GM21367 (cell line): ENCODE measurements at regions not wholly inside any gene's neighbourhood (a gene's known extent, or its start where the extent isn't known, plus 50 kb on each side); places are given as distances from the start of the nearest gene placed in this dataset.

Experiments used
- ATAC-seq: cut with Tn5 transposase; IDR thresholded peaks from one replicate; pipeline ENCODE4 v1.9.1; 2021; ENCODE audit not compliant: unreplicated experiment

DNA sequence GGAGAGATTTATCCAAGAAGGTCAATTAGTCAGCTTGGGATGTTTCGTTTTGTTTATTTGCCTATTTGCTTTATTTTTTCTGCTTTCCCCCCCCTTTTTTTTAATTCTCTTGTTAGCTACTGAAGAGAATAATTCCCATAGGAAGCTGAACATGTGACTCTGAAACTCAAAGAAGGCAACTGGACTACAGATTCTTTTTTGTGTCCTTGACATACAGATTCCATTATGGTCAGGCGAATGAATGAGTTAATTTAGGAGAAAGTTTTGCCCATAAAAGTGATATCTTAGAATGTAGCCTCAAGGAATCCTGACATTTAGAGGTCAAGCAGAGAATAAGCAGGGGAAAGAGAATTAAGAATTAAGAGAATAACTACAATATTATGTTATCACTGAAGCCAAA is 514.2 kb upstream of the LINC00305 start:
- ATAC-seq, result no peak

DNA sequence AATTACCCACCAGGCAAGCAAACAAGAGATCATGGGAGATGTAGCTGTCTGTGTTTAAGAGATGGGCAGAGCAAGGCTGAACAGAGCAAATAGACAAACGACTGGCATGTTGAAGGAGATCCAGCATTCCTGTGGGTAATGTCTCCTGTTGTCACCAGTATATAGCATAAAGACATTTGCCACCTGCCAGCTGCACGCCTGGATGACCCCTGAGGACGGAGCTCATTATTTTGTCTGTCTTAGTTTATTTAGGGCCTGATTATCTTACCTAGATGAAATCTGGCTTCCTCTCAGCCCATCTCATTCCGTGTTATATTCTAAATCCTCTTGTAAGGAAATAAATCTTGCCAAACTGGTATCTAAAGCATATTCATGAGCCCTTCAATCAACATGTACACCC is 510.3 kb upstream of the LINC00305 start:
- ATAC-seq, result no peak

DNA sequence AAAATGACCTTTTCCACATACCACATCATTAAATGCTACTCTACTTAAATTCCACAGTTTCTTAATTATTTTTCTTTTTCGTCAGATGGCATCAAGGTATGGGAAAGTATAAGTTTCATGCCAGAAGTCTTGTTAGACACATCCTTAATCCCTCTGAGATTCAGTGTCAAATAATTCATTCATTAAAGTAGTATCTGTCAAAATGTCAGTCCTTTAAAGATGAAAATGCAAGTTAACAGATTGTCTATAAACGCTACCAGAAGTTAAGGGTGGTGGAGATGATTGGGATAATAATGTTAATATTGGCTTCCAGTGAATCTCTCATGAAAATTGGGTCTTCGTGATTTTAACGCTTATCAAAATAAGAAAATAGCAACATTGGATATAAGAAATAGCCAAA is 504.2 kb upstream of the LINC00305 start:
- ATAC-seq, result no peak

- ATAC-seq, result no peak
These were observed 501.2 kb upstream of the LINC00305 start for GRCh38 chr18:64650068-64650467.

GRCh38 chr18:64645753-64646152 is 496.9 kb upstream of the LINC00305 start:
- no peak for ATAC-seq

- no peak for ATAC-seq
These were observed 490.6 kb upstream of the LINC00305 start for GRCh38 chr18:64639536-64639935.

GRCh38 chr18:64620971-64621560 is 472.2 kb upstream of the LINC00305 start:
- ATAC-seq, result no peak

DNA sequence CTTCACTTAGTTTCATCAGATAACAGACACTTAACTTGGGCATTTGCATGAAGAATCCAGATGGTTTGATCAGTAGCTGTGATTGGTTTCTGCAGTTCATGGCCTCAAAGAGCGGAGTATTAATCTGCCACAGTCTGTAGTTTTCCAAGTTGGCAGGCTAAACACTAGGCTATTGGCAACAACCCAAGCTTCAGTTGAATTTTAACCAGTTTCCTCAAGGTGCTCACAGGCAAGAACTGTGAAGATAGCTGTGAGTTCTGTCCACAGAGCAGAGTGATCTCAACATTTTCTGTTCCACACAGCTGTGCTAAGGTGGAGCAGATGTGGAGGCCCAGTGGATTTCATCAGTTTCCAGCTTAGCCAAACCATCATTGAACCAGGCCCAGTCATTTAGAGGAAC is 469.5 kb upstream of the LINC00305 start:
- no peak for ATAC-seq

DNA sequence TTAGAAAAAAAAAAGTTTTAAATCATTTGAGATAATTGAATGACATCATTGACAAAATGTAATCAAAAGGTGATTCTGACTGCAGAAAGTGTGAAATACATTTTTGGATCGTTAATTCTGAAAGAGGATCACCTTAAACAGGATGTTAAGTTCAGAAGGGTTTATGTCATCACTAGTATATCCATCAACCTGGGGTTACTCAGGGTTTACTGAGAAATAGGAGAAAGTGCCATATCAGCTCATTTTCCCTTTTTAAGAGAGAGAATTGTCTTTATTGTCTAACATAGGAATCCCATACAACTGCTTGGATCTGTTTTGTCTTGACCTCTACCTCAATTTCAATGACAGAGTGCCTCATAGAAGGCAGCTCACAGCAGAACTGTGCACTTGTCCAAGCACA is 466.1 kb upstream of the LINC00305 start:
- no peak for ATAC-seq

GRCh38 chr18:64614446-64614845 is 465.6 kb upstream of the LINC00305 start:
- no peak for ATAC-seq

- ATAC-seq, result no peak
These were observed 443.4 kb upstream of the LINC00305 start for GRCh38 chr18:64592246-64592645.

GRCh38 chr18:64589000-64589399 is 440.1 kb upstream of the LINC00305 start:
- ATAC-seq, result no peak

DNA sequence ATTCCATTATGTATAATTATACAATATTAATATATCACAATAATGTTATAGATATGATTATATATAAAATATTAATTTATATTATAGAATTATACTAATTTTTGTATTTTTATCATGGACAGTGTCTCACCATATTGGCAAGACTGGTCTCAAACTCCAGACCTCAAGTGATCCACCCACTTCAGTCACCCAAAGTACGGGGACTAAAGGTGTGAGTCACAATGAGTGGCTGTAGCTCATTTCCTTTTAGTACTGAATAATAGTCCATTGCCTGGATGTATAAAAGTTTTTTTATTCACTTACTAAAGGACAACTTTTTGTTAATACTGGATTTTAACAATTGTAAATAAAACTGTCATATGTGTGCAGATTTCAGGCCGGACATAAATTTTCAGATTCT is 417.6 kb upstream of the LINC00305 start:
- no peak for ATAC-seq

DNA sequence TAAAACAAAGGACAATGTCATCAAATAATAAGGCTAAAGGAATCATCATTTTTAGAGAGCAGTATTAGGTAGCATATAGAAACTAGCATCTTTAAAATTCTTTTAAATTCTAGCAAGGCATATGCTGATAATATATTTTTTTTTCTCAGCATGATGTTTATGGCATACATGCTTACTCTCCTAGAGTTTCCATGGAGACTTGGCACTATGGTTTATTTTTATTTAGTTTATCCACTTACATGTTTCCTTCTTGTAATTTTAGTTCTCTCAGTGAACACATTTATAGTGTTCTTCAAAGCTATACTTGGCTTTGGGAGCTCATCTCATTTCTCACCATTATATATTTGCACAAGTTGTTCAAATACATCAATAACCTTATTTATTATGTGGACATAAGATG is 413.8 kb upstream of the LINC00305 start:
- no peak for ATAC-seq

DNA sequence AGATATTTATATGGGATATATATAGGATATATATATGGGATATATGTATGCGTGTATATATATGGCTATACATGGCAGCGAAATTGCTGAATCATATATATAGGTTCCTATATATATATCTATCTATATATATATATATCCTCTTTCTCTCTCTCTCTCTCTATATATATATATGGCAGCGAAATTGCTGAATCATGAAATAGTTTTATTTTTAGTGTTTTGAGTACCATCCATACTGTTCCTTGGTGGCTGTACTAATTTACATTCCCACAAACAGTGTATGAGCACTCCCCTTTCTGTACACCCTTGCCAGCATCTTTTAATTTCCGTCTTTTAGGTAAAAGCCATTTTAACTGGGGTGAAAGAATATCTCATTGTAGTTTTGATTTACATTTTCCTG is 397.6 kb upstream of the LINC00305 start:
- no peak for ATAC-seq

- no peak for ATAC-seq
These were observed 391.0 kb upstream of the LINC00305 start for GRCh38 chr18:64539847-64540246.

DNA sequence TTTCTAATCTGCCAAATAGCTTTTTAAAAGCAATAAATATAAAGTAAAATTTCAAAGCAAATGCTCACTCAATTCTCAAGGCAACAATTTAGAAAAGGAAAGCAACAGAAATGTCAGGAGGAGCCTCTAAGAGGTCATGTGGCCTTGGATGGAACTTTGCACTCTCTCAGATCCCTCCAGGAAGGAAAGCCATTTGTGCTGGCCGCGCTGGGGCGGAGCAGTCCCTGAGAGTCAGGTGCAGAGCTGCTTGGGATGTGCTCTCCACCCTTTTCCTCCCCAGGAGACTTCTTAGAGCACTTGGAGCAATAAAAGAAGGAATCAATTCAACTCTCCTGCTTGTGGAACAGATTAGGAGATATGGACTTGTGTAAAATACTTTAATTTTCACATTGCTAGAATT is 379.8 kb upstream of the LINC00305 start:
- ATAC-seq, result no peak

DNA sequence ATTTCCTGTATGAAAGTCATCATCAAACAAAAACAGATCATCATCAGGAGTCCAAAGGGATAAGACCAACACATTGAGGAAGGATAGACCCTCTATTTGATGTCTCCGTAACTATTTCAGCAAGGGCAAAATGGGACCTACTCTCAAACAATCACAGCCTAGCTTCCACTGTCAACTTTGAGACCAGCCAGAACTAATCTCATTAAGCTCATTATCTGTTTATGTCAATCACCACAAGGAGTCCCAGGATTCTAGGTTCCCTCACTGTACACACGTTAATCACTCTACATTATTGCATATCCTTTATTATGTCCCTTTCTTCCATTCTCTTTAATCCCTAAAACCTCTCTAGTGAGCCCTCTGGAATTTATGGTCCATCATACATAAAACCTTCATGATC is 370.3 kb upstream of the LINC00305 start:
- no peak for ATAC-seq

DNA sequence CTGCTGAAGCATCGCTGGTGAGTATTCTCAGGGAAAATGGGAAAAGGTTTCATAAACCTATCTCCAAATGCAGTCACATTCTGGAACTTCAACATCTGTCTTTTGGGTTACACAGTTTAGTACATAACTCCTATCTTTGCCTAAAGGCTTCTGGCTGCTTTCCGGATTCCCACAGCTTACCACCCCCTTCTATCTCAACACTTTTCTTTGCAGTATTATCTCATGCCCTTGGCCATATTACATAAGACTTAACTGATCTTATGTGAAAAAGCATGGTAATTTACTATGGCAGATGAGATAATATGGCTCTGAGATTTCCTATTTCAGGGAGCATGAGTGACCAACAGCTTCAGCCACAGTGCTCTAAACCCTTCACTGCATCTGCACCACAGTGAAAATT is 369.3 kb upstream of the LINC00305 start:
- ATAC-seq, result no peak

DNA sequence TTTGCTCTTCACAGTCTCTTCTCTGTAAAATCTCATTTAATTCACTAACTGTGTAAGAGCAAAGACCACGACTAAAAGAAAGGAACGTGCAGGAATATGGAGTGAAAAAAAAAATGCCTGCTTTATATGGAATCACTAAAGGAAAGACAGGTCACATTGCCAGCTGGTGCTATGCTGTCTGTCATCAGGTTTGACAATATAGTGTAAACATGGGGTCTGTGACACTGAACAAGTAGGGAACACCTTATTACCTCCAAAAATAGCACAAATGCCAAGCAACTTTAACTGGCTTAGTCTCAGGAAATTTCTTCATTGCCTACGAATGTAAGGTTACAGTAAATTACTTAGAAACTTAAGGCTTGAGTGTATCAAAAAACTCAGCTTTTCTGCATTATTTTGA is 364.5 kb upstream of the LINC00305 start:
- no peak for ATAC-seq

GRCh38 chr18:64490207-64490606 is 341.3 kb upstream of the LINC00305 start:
- no peak for ATAC-seq

- no peak for ATAC-seq
These were observed 339.8 kb upstream of the LINC00305 start for GRCh38 chr18:64488698-64489097.

GRCh38 chr18:64474773-64475172 is 325.9 kb upstream of the LINC00305 start:
- ATAC-seq, result no peak

DNA sequence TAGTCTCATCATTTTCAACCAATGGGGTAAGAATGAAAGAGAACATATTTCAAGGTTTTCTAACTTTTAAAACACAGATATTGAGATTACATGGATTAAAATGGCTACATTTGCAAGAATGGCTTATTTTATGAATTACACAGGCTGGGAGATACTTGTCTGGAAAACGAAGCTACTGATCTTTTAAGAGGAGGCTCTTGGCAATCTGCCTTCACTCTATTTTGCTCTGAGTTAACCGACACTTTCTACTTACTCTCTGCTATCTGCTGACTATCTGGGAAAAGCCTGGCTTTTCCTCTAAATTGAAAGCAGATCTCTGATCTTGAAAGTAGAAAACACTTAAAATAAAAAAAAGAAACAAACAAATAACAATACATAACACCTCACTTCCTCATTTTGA is 325.4 kb upstream of the LINC00305 start:
- ATAC-seq, result no peak
